ENCODE measurements at regions not wholly inside any gene's neighbourhood (a gene's known extent, or its start where the extent isn't known, plus 50 kb on each side); places are given as distances from the start of the nearest gene placed in this dataset.
"Not testable (repeated sequence)": the region's sequence is repeated elsewhere in the genome, so short reads cannot be mapped to it uniquely, and the experiment has no call there.

- H3K9ac ChIP-seq (ENCODE audit: low read length), result no peak overlapping the region
- no peaks in the 10 kb centered on the region for H3K36me3 ChIP-seq (ENCODE audit: insufficient read depth, low read length)
- H3K27ac ChIP-seq (ENCODE audit: low read depth, low read length), result no peak overlapping the region
- peaks cover 0 to 2% of the 10 kb centered on the region in 2 donors for H3K27me3 ChIP-seq (ENCODE audit: control insufficient read depth in 1 of 2, insufficient read depth in 2 of 2, low read length in 2 of 2)
- no peaks in the 10 kb centered on the region for H3K4me1 ChIP-seq (ENCODE audit: insufficient read depth, low read length)
- no peak overlapping the region for H3K4me3 ChIP-seq (ENCODE audit: low read depth in 1 of 2, low read length in 2 of 2)
- no peaks in the 10 kb centered on the region for H3K9me3 ChIP-seq (ENCODE audit: low read length)
Observed at GRCh38 chr16:17977260-17977659, 359.3 kb downstream of the NPIPA8 start.

GRCh38 chr16:17972460-17972943, 364.0 kb downstream of the NPIPA8 start:
- Histone ChIP-seq H3K4me3 (ENCODE audit: low read depth in 1 of 2, low read length in 2 of 2) (no peak overlapping the region), H3K27me3 (ENCODE audit: control insufficient read depth in 1 of 2, insufficient read depth in 2 of 2, low read length in 2 of 2) (peaks cover 0 to 6% of the 10 kb centered on the region in 2 donors), H3K27ac (ENCODE audit: low read depth, low read length) (no peak overlapping the region), H3K9ac (ENCODE audit: low read length) (no peak overlapping the region), H3K4me1 (ENCODE audit: insufficient read depth, low read length) (no peaks in the 10 kb centered on the region), H3K9me3 (ENCODE audit: low read length) (no peaks in the 10 kb centered on the region), H3K36me3 (ENCODE audit: insufficient read depth, low read length) (no peaks in the 10 kb centered on the region)

- Histone ChIP-seq H3K9me3 (ENCODE audit: low read length) (no peaks in the 10 kb centered on the region), H3K4me3 (ENCODE audit: low read depth in 1 of 2, low read length in 2 of 2) (no peak overlapping the region), H3K27ac (ENCODE audit: low read depth, low read length) (no peak overlapping the region)
Observed at GRCh38 chr16:17970816-17971331, 365.7 kb downstream of the NPIPA8 start.

GRCh38 chr16:17970157-17970765, 366.3 kb downstream of the NPIPA8 start:
- H3K9ac ChIP-seq (ENCODE audit: low read length), result no peak overlapping the region
- no peak overlapping the region for H3K4me3 ChIP-seq (ENCODE audit: low read depth in 1 of 2, low read length in 2 of 2)
- H3K4me1 ChIP-seq (ENCODE audit: insufficient read depth, low read length), result no peaks in the 10 kb centered on the region
- peaks cover 0 to 6% of the 10 kb centered on the region in 2 donors for H3K27me3 ChIP-seq (ENCODE audit: control insufficient read depth in 1 of 2, insufficient read depth in 2 of 2, low read length in 2 of 2)
- no peak overlapping the region for H3K27ac ChIP-seq (ENCODE audit: low read depth, low read length)
- no peaks in the 10 kb centered on the region for H3K9me3 ChIP-seq (ENCODE audit: low read length)
- no peaks in the 10 kb centered on the region for H3K36me3 ChIP-seq (ENCODE audit: insufficient read depth, low read length)

More at GRCh38 chr16:17970816-17971331, 365.7 kb downstream of the NPIPA8 start:
- Histone ChIP-seq H3K36me3 (ENCODE audit: insufficient read depth, low read length) (no peaks in the 10 kb centered on the region), H3K9ac (ENCODE audit: low read length) (no peak overlapping the region), H3K27me3 (ENCODE audit: control insufficient read depth in 1 of 2, insufficient read depth in 2 of 2, low read length in 2 of 2) (peaks cover 0 to 6% of the 10 kb centered on the region in 2 donors), H3K4me1 (ENCODE audit: insufficient read depth, low read length) (no peaks in the 10 kb centered on the region)

- no peaks in the 10 kb centered on the region for H3K36me3 ChIP-seq (ENCODE audit: insufficient read depth, low read length)
- no peak overlapping the region for H3K4me3 ChIP-seq (ENCODE audit: low read depth in 1 of 2, low read length in 2 of 2)
- H3K4me1 ChIP-seq (ENCODE audit: insufficient read depth, low read length), result no peaks in the 10 kb centered on the region
- no peaks in the 10 kb centered on the region for H3K9me3 ChIP-seq (ENCODE audit: low read length)
- H3K27me3 ChIP-seq (ENCODE audit: control insufficient read depth in 1 of 2, insufficient read depth in 2 of 2, low read length in 2 of 2), result no peaks in the 10 kb centered on the region
- no peak overlapping the region for H3K9ac ChIP-seq (ENCODE audit: low read length)
- no peak overlapping the region for H3K27ac ChIP-seq (ENCODE audit: low read depth, low read length)
Observed at GRCh38 chr16:17965133-17965900, 371.2 kb downstream of the NPIPA8 start.

- Histone ChIP-seq H3K27me3 (ENCODE audit: control insufficient read depth in 1 of 2, insufficient read depth in 2 of 2, low read length in 2 of 2) (no peaks in the 10 kb centered on the region), H3K36me3 (ENCODE audit: insufficient read depth, low read length) (no peaks in the 10 kb centered on the region), H3K27ac (ENCODE audit: low read depth, low read length) (no peak overlapping the region), H3K9me3 (ENCODE audit: low read length) (no peaks in the 10 kb centered on the region), H3K4me1 (ENCODE audit: insufficient read depth, low read length) (no peaks in the 10 kb centered on the region), H3K9ac (ENCODE audit: low read length) (no peak overlapping the region), H3K4me3 (ENCODE audit: low read depth in 1 of 2, low read length in 2 of 2) (no peak overlapping the region)
Observed at GRCh38 chr16:17964196-17964595, 372.3 kb downstream of the NPIPA8 start.

- H3K27ac ChIP-seq (ENCODE audit: low read depth, low read length), result no peak overlapping the region
- H3K4me3 ChIP-seq (ENCODE audit: low read depth in 1 of 2, low read length in 2 of 2), result no peak overlapping the region
- no peaks in the 10 kb centered on the region for H3K36me3 ChIP-seq (ENCODE audit: insufficient read depth, low read length)
- H3K4me1 ChIP-seq (ENCODE audit: insufficient read depth, low read length), result no peaks in the 10 kb centered on the region
- no peaks in the 10 kb centered on the region for H3K27me3 ChIP-seq (ENCODE audit: control insufficient read depth in 1 of 2, insufficient read depth in 2 of 2, low read length in 2 of 2)
- no peak overlapping the region for H3K9ac ChIP-seq (ENCODE audit: low read length)
- no peaks in the 10 kb centered on the region for H3K9me3 ChIP-seq (ENCODE audit: low read length)
Observed at GRCh38 chr16:17963185-17963836, 373.2 kb downstream of the NPIPA8 start.

- Histone ChIP-seq H3K36me3 (ENCODE audit: insufficient read depth, low read length) (no peaks in the 10 kb centered on the region), H3K27ac (ENCODE audit: low read depth, low read length) (no peak overlapping the region), H3K9me3 (ENCODE audit: low read length) (no peaks in the 10 kb centered on the region), H3K4me1 (ENCODE audit: insufficient read depth, low read length) (no peaks in the 10 kb centered on the region), H3K27me3 (ENCODE audit: control insufficient read depth in 1 of 2, insufficient read depth in 2 of 2, low read length in 2 of 2) (no peaks in the 10 kb centered on the region), H3K4me3 (ENCODE audit: low read depth in 1 of 2, low read length in 2 of 2) (no peak overlapping the region), H3K9ac (ENCODE audit: low read length) (no peak overlapping the region)
Observed at GRCh38 chr16:17962726-17963125, 373.8 kb downstream of the NPIPA8 start.

GRCh38 chr16:17961822-17962221, 374.7 kb downstream of the NPIPA8 start:
- H3K36me3 ChIP-seq (ENCODE audit: insufficient read depth, low read length); H3K4me1 ChIP-seq (ENCODE audit: insufficient read depth, low read length); H3K4me3 ChIP-seq (ENCODE audit: low read depth in 1 of 2, low read length in 2 of 2); H3K27ac ChIP-seq (ENCODE audit: low read depth, low read length); H3K9me3 ChIP-seq (ENCODE audit: low read length); H3K27me3 ChIP-seq (ENCODE audit: control insufficient read depth in 1 of 2, insufficient read depth in 2 of 2, low read length in 2 of 2); H3K9ac ChIP-seq (ENCODE audit: low read length): not testable (repeated sequence)

GRCh38 chr16:17951378-17951777, 385.2 kb downstream of the NPIPA8 start:
- Histone ChIP-seq H3K9me3 (ENCODE audit: low read length) (no peaks in the 10 kb centered on the region), H3K27ac (ENCODE audit: low read depth, low read length) (no peak overlapping the region), H3K36me3 (ENCODE audit: insufficient read depth, low read length) (no peaks in the 10 kb centered on the region), H3K27me3 (ENCODE audit: control insufficient read depth in 1 of 2, insufficient read depth in 2 of 2, low read length in 2 of 2) (no peaks in the 10 kb centered on the region), H3K4me1 (ENCODE audit: insufficient read depth, low read length) (no peaks in the 10 kb centered on the region), H3K9ac (ENCODE audit: low read length) (no peak overlapping the region), H3K4me3 (ENCODE audit: low read depth in 1 of 2, low read length in 2 of 2) (no peak overlapping the region)

- Histone ChIP-seq H3K27ac (ENCODE audit: low read depth, low read length) (no peak overlapping the region), H3K36me3 (ENCODE audit: insufficient read depth, low read length) (no peaks in the 10 kb centered on the region), H3K9me3 (ENCODE audit: low read length) (no peaks in the 10 kb centered on the region), H3K27me3 (ENCODE audit: control insufficient read depth in 1 of 2, insufficient read depth in 2 of 2, low read length in 2 of 2) (no peaks in the 10 kb centered on the region), H3K4me3 (ENCODE audit: low read depth in 1 of 2, low read length in 2 of 2) (no peak overlapping the region), H3K4me1 (ENCODE audit: insufficient read depth, low read length) (no peaks in the 10 kb centered on the region), H3K9ac (ENCODE audit: low read length) (no peak overlapping the region)
Observed at GRCh38 chr16:17949982-17950250, 386.6 kb downstream of the NPIPA8 start.

All from muscle layer of colon (tissue), 2 donors.